SK-N-SH (cell line): ENCODE measurements at regions not wholly inside any gene's neighbourhood (a gene's known extent, or its start where the extent isn't known, plus 50 kb on each side); places are given as distances from the start of the nearest gene placed in this dataset.

Experiments used
- CTCF ChIA-PET: fragments of 300-600, 350-600 bp; formaldehyde crosslinking; extraction: SDS; loops from one replicate; lab custom pipeline; 2021; lab: Yijun Ruan, JAX
- POLR2A ChIA-PET: fragments of 350-600 bp; sonication (Branson Sonifier 250); formaldehyde crosslinking; extraction: SDS; loops from one replicate; lab custom pipeline; 2020; ENCODE audit warnings: antibody characterized with exemption, inconsistent platforms; lab: Yijun Ruan, JAX
- DNase-seq: peaks from one replicate; pipeline ENCODE4 v3.0.0; 2012
- H2AFZ ChIP-seq: fragments of 200-600 bp; sonication (generic); 2 replicates; pipeline ENCODE4 v1.8.1; 2016; ENCODE audit warnings: antibody characterized with exemption, mild to moderate bottlenecking, low read depth
- H3F3A ChIP-seq: fragments of 200-600 bp; sonication (generic); replicated peaks from 2 replicates; pipeline ENCODE3; 2016; ENCODE audit warnings: antibody characterized with exemption, mild to moderate bottlenecking; ENCODE audit not compliant: insufficient read depth
- H3K27ac ChIP-seq, 2 experiments: fragments of 200-500 bp in 1 of 2; fragments of 200-600 bp in 1 of 2; sonication (Bioruptor generic) in 1 of 2; sonication (generic), shearing (Covaris generic) in 1 of 2; 2 replicates each; pipeline versions ENCODE4 v1.5.1 to v1.6.1; 2014 to 2016; ENCODE audit warnings: low read depth in 2 of 2, inconsistent platforms in 1 of 2, low read length in 1 of 2, mild to moderate bottlenecking in 1 of 2, mixed read lengths in 1 of 2
- H3K27me3 ChIP-seq: fragments of 200-600 bp; sonication (generic), shearing (Covaris generic); 2 replicates; pipeline ENCODE4 v1.6.1; 2016; ENCODE audit warnings: mixed run types; ENCODE audit not compliant: insufficient read depth
- H3K36me3 ChIP-seq, 2 experiments: fragments of 200-500 bp in 1 of 2; fragments of 200-600 bp in 1 of 2; sonication (Bioruptor generic) in 1 of 2; sonication (generic) in 1 of 2; replicated peaks in 1 of 2; 2 replicates each; pipeline versions ENCODE3 to v1.5.1; 2014 to 2016; ENCODE audit warnings: low read length in 1 of 2, mild to moderate bottlenecking in 1 of 2; ENCODE audit not compliant: insufficient read depth in 2 of 2, control insufficient read depth in 1 of 2
- H3K4me1 ChIP-seq, 2 experiments: fragments of 200-500 bp in 1 of 2; fragments of 200-600 bp in 1 of 2; sonication (Bioruptor generic) in 1 of 2; sonication (generic), shearing (Covaris generic) in 1 of 2; 2 replicates each; pipeline versions ENCODE4 v1.5.1 to v1.6.1; 2014 to 2016; ENCODE audit warnings: low read depth in 1 of 2, low read length in 1 of 2, mixed run types in 1 of 2; ENCODE audit not compliant: insufficient read depth in 2 of 2, control insufficient read depth in 1 of 2
- H3K4me2 ChIP-seq: fragments of 200-600 bp; sonication (generic), shearing (Covaris generic); 2 replicates; pipeline ENCODE4 v1.6.1; 2017; ENCODE audit warnings: mixed run types
- H3K4me3 ChIP-seq, 2 experiments: fragments of 200-500 bp in 1 of 2; fragments of 200-600 bp in 1 of 2; sonication (Bioruptor generic) in 1 of 2; sonication (generic), shearing (Covaris generic) in 1 of 2; 2 replicates each; pipeline versions ENCODE4 v1.5.1 to v1.8.1; 2014 to 2016; ENCODE audit warnings: low read depth in 2 of 2, inconsistent platforms in 1 of 2, low read length in 1 of 2, mild to moderate bottlenecking in 1 of 2, mixed read lengths in 1 of 2, moderate library complexity in 1 of 2
- H3K79me2 ChIP-seq: fragments of 200-600 bp; sonication (generic); 2 replicates; pipeline ENCODE4 v1.8.1; 2017; ENCODE audit warnings: mild to moderate bottlenecking; ENCODE audit not compliant: insufficient read depth
- H3K9ac ChIP-seq: fragments of 200-600 bp; sonication (generic); 2 replicates; pipeline ENCODE4 v1.6.1; 2017; ENCODE audit warnings: mixed run types
- H3K9me2 ChIP-seq: fragments of 200-600 bp; sonication (generic); 2 replicates; pipeline ENCODE4 v1.6.1; 2017; ENCODE audit warnings: mixed run types
- H3K9me3 ChIP-seq: fragments of 200-600 bp; sonication (generic); 2 replicates; pipeline ENCODE4 v1.6.1; 2017; ENCODE audit warnings: mixed run types, mild to moderate bottlenecking, moderate library complexity
- H4K20me1 ChIP-seq: fragments of 200-600 bp; sonication (generic); 2 replicates; pipeline ENCODE4 v1.6.1; 2017; ENCODE audit warnings: mild to moderate bottlenecking, mixed run types; ENCODE audit not compliant: insufficient read depth
- CTCF ChIP-seq: fragments of 200-600 bp; sonication (generic); IDR thresholded peaks from 2 replicates; pipeline ENCODE4 v1.6.1; 2017; ENCODE audit warnings: antibody characterized with exemption, mild to moderate bottlenecking, moderate library complexity
- ELF1 ChIP-seq: IDR thresholded peaks from 2 replicates; pipeline ENCODE4 v1.4.0; 2012
- EP300 ChIP-seq, 2 experiments: IDR thresholded peaks; 2 replicates each; pipeline versions ENCODE4 v1.4.0 to v1.6.1; 2012; ENCODE audit warnings: borderline replicate concordance in 1 of 2, low read depth in 1 of 2, low read length in 1 of 2
- EZH2phosphoT487 ChIP-seq: fragments of 200-600 bp; sonication (generic); IDR thresholded peaks from 2 replicates; pipeline ENCODE4 v1.6.1; 2017; ENCODE audit warnings: low read depth, mixed run types, mild to moderate bottlenecking, antibody characterized with exemption, moderate library complexity, borderline replicate concordance
- FOXJ3 ChIP-seq: sonication (generic); formaldehyde crosslinking; IDR thresholded peaks from 2 replicates; pipeline ENCODE4 v1.5.1; 2020; ENCODE audit warnings: mild to moderate bottlenecking, missing genetic modification reagents
- FOXM1 ChIP-seq: IDR thresholded peaks from 2 replicates; pipeline ENCODE4 v1.4.0; 2012; ENCODE audit warnings: low read depth, mild to moderate bottlenecking
- IRF3 ChIP-seq: fragments of 150-350 bp; IDR thresholded peaks from 2 replicates; pipeline ENCODE4 v1.6.1; 2016; ENCODE audit warnings: mild to moderate bottlenecking, low read depth, low read length
- MXI1 ChIP-seq: IDR thresholded peaks from 2 replicates; pipeline ENCODE4 v1.6.1; 2012; ENCODE audit warnings: mild to moderate bottlenecking, low read depth, low read length, improper control_type of control experiment
- RAD21 ChIP-seq: IDR thresholded peaks from 2 replicates; pipeline ENCODE4 v1.6.1; 2012; ENCODE audit warnings: mild to moderate bottlenecking, low read length
- RFX5 ChIP-seq: IDR thresholded peaks from 2 replicates; pipeline ENCODE4 v1.6.1; 2012; ENCODE audit warnings: mild to moderate bottlenecking, improper control_type of control experiment, low read length
- SIN3A ChIP-seq: IDR thresholded peaks from 2 replicates; pipeline ENCODE4 v1.6.1; 2012; ENCODE audit warnings: low read depth, mild to moderate bottlenecking, low read length, moderate library complexity, borderline replicate concordance
- SMC3 ChIP-seq: IDR thresholded peaks from 2 replicates; pipeline ENCODE4 v1.6.1; 2012; ENCODE audit warnings: low read depth, low read length, improper control_type of control experiment
- TCF12 ChIP-seq: IDR thresholded peaks from 2 replicates; pipeline ENCODE4 v1.4.0; 2012
- TEAD4 ChIP-seq: IDR thresholded peaks from 2 replicates; pipeline ENCODE4 v1.4.0; 2012; ENCODE audit warnings: mild to moderate bottlenecking, borderline replicate concordance; ENCODE audit not compliant: insufficient read depth
- YY1 ChIP-seq: IDR thresholded peaks from 2 replicates; pipeline ENCODE4 v1.4.0; 2012; ENCODE audit warnings: low read depth, mild to moderate bottlenecking
- WGBS: methylation state at CpG from one replicate; pipeline ENCODE4 v1.1.6; 2017; ENCODE audit warnings: low lambda C conversion rate; 5-methylcytosine and 5-hydroxymethylcytosine counted together
- TF ChIP-seq, protein P1 (sequence below): fragments of 150-350 bp; IDR thresholded peaks from 2 replicates; pipeline ENCODE4 v1.6.1; 2017; ENCODE audit warnings: antibody characterized with exemption, low read length, low read depth, borderline replicate concordance

DNA sequence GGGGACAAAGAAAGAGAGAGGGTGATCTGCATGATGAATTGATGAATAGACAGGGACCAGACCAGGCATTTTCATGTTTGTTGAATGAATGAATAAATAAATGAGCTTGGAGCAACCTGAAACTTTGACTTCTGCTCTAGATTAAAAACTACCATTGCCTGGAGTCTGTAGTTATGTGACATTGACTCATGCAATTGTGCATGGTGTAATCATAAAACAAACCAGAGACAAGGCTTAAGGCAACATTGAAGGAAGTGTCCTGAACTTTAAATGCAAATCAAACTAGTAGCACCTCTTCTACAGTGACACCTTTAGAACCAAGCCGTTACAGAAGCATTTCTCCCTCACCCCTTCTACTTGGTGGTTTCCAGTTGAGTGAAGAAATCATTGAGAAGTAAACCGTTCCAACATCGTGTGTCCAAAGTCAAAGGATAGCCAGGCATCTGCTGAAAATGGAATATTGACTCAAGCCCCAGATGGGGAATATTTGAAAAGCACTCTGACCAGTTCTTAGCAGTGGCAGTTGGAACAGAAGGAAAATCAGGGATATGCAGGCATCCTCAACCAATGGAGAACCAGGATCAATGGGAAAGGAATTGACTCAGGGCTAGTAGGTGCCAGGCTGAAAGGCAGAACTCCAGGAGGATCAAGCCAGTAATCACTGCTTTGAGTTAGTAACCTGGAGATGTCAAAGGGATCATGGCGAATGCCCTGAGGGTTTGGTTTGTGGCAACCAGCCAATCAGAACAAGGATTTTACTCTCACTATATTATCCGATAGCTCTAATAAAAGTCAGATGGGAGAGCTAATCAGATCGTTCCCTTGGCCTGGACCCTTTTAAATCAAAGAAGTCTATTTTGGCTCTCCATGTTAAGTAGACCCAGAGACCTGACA, 171.2 kb upstream of the TSHZ2 start:
- DNase-seq = peak; percentile 34
- Histone ChIP-seq H4K20me1 (no peaks in the 10 kb centered on the region), H2AFZ (no peak overlapping the region), H3K9me2 (no peaks in the 10 kb centered on the region), H3K9ac (no peak overlapping the region), H3K4me1 (peaks cover 0 to 16% of the 10 kb centered on the region in 2 experiments; a peak in 2 of 4 replicates), H3K27ac (peak overlapping the region in 1 of 2 experiments; percentile 86; a peak in 2 of 4 replicates), H3K36me3 (no peaks in the 10 kb centered on the region), H3K27me3 (no peaks in the 10 kb centered on the region), H3F3A (no peaks in the 10 kb centered on the region), H3K4me3 (no peak overlapping the region), H3K79me2 (no peaks in the 10 kb centered on the region), H3K9me3 (no peaks in the 10 kb centered on the region), H3K4me2 (no peak overlapping the region)
- POLR2A ChIA-PET = interaction anchor here (1.2 kb wide), 1 partner anchor 488 kb away, joined by 3 read pairs; no protein-coding TSS in a partner anchor
- CTCF ChIA-PET = interaction anchor here (1.3 to 5.4 kb wide), 5 partner anchors 193 to 746 kb away, joined by 3 to 37 read pairs (median 5); no protein-coding TSS in a partner anchor
- 24% methylated on average over 6 of the region's 6 CpGs for WGBS
- TF ChIP-seq ELF1 (no peak), RAD21 (peak; percentile 30)

DNA sequence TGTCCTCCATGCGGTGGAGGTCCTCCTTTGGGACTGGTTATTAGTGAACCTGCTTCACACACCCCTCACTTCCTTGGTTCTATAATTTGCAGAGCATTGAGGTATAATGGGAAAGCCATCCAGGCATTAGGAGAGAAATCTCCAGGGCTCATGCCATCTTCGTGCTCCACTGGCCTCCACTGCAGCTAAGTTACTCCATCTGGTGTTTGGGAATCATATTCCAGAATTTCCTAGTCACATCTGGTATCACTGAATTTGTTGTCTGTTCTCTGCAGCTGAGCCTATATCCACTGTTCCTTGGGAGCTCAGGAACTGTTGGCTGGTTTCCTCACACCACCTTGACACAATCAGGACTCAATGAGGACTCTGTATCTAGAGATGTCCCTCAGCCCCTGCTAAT, 173.0 kb upstream of the TSHZ2 start:
- ChIA-PET CTCF (interaction anchor here (0.7 to 5.4 kb wide), 9 partner anchors 14 to 698 kb away, joined by 3 to 37 read pairs (median 3); no protein-coding TSS in a partner anchor), POLR2A (no interaction called here)
- Histone ChIP-seq H3K9me2 (no peaks in the 10 kb centered on the region), H3K9me3 (no peaks in the 10 kb centered on the region), H3K9ac (no peak overlapping the region), H3K27ac (no peak overlapping the region), H3K4me1 (peaks cover 0 to 11% of the 10 kb centered on the region in 2 experiments; a peak in 1 of 4 replicates), H3K4me2 (no peak overlapping the region), H3K4me3 (no peak overlapping the region), H3F3A (no peaks in the 10 kb centered on the region), H3K79me2 (no peaks in the 10 kb centered on the region), H3K27me3 (no peaks in the 10 kb centered on the region), H3K36me3 (no peaks in the 10 kb centered on the region), H2AFZ (no peak overlapping the region), H4K20me1 (no peaks in the 10 kb centered on the region)
- DNase-seq = no peak
- WGBS = 25% methylated on average over 2 of the region's 2 CpGs
- TF ChIP-seq SMC3 = peak; percentile 69; the same call in 1 of the 2 replicates
- peak; percentile 78 for TF ChIP-seq RAD21
- TF ChIP-seq FOXM1 = no peak

DNA sequence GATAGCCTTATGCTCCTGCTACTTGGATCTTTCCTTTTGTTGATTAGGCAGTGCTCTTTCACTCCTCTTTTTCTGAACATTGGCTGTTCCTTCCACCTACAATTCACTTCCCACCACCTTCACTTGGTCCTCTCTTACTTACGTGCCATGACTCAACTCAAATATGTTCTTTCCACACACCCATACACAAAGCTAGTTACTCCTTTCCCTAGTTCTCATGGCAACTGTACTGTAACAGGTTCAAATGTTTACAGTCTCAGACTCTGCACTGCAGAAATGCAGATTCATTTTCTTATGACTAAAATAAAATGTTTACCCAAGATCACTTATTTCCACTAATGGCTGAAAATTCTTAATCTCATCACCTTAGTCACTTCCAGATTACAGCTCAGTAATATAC, 174.0 kb upstream of the TSHZ2 start:
- no peaks in the 10 kb centered on the region for H3K79me2 ChIP-seq
- 32% methylated on average over 1 of the region's 1 CpG for WGBS
- H3K4me2 ChIP-seq = no peak overlapping the region
- CTCF ChIA-PET = interaction anchor here (0.7 to 5.4 kb wide), 5 partner anchors 8 to 699 kb away, joined by 3 to 37 read pairs (median 6); no protein-coding TSS in a partner anchor
- H3K27me3 ChIP-seq = no peaks in the 10 kb centered on the region
- peaks cover 0 to 11% of the 10 kb centered on the region in 2 experiments; a peak in 2 of 4 replicates for H3K4me1 ChIP-seq
- no peak overlapping the region for H3K27ac ChIP-seq
- no peaks in the 10 kb centered on the region for H3K36me3 ChIP-seq
- H3K9me3 ChIP-seq = no peaks in the 10 kb centered on the region
- H3K4me3 ChIP-seq = no peak overlapping the region
- H3K9me2 ChIP-seq = no peaks in the 10 kb centered on the region
- POLR2A ChIA-PET = no interaction called here
- H3F3A ChIP-seq = no peaks in the 10 kb centered on the region
- H3K9ac ChIP-seq = no peak overlapping the region
- H4K20me1 ChIP-seq = no peaks in the 10 kb centered on the region
- H2AFZ ChIP-seq = no peak overlapping the region
- no peak for DNase-seq
- no peak for TF ChIP-seq FOXJ3 (CRISPR knock-in tag)
- TF ChIP-seq TEAD4 = no peak
- TF ChIP-seq EP300 (IDR thresholded peaks at IDR 0.05; ENCODE audit: borderline replicate concordance in 1 of 2, low read depth in 1 of 2, low read length in 1 of 2) = no peak
- no peak for TF ChIP-seq CTCF
- TF ChIP-seq YY1 = no peak
- no peak for TF ChIP-seq RFX5
- TF ChIP-seq SMC3 = no peak
- TF ChIP-seq FOXM1 = no peak
- TF ChIP-seq MXI1 = no peak
- TF ChIP-seq TCF12 = no peak
- TF ChIP-seq ELF1 = no peak
- TF ChIP-seq IRF3 = no peak
- TF ChIP-seq SIN3A = no peak
- no peak for TF ChIP-seq EZH2phosphoT487
- TF ChIP-seq, protein P1, sequence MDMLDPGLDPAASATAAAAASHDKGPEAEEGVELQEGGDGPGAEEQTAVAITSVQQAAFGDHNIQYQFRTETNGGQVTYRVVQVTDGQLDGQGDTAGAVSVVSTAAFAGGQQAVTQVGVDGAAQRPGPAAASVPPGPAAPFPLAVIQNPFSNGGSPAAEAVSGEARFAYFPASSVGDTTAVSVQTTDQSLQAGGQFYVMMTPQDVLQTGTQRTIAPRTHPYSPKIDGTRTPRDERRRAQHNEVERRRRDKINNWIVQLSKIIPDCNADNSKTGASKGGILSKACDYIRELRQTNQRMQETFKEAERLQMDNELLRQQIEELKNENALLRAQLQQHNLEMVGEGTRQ = no peak
